GM12872 (cell line): ENCODE measurements at regions not wholly inside any gene's neighbourhood (a gene's known extent, or its start where the extent isn't known, plus 50 kb on each side); places are given as distances from the start of the nearest gene placed in this dataset.

Source experiments
- CTCF ChIP-seq: IDR thresholded peaks from 3 replicates; pipeline ENCODE4 v1.5.1; 2011; ENCODE audit warnings: low read depth, mild to moderate bottlenecking, low read length, moderate library complexity; ENCODE audit not compliant: insufficient read depth

GRCh38 chr9:92223758-92224157, 69.7 kb downstream of the IARS1 start:
- TF ChIP-seq CTCF: no peak

GRCh38 chr9:92208693-92209524, 84.6 kb downstream of the IARS1 start:
- TF ChIP-seq CTCF: no peak

GRCh38 chr9:92206488-92206887, 87.0 kb downstream of the IARS1 start:
- TF ChIP-seq CTCF: no peak

- TF ChIP-seq CTCF: no peak
Observed at GRCh38 chr9:92196909-92197308, 81.7 kb upstream of the SPTLC1 start.

GRCh38 chr9:92196400-92196799, 81.2 kb upstream of the SPTLC1 start:
- no peak for TF ChIP-seq CTCF

GRCh38 chr9:92191801-92192200, 76.6 kb upstream of the SPTLC1 start:
- no peak for TF ChIP-seq CTCF

- TF ChIP-seq CTCF: no peak
Observed at GRCh38 chr9:92190536-92190790, 75.2 kb upstream of the SPTLC1 start.
